PC-9 (cell line): ENCODE measurements at regions not wholly inside any gene's neighbourhood (a gene's known extent, or its start where the extent isn't known, plus 50 kb on each side); places are given as distances from the start of the nearest gene placed in this dataset.

Experiments used
- EZH2 ChIP-seq: fragments of 200-600 bp; sonication (generic); IDR thresholded peaks from 2 replicates; pipeline ENCODE4 v1.8.0; 2017; ENCODE audit warnings: antibody characterized with exemption, low read depth
- TF ChIP-seq, protein P1 (sequence below): fragments of 200-600 bp; sonication (generic); conservative IDR thresholded peaks from 2 replicates; pipeline ENCODE4 v1.6.1; 2017; ENCODE audit warnings: mixed run types, antibody characterized with exemption, mild to moderate bottlenecking, moderate library complexity

DNA sequence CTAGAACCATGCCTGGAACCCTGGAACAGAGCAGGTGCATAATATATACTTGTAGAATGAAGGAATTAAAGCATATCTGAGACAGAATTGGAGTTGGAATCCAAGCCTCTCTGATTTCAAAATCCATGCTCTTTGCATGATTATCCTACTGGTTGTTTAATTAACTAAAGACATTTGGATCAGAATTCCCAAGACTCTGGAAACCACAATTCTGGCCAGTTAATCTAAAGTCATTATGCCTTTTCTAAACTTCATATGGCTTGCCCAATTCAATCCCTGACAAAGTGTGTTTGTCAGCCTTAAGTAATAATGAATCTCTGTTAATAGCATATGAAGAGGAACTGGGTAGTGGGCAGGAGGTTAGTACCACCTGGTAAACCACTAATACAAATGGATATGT is 422.6 kb downstream of the ATP23 start:
- no peak for TF ChIP-seq EZH2
- TF ChIP-seq, protein P1, sequence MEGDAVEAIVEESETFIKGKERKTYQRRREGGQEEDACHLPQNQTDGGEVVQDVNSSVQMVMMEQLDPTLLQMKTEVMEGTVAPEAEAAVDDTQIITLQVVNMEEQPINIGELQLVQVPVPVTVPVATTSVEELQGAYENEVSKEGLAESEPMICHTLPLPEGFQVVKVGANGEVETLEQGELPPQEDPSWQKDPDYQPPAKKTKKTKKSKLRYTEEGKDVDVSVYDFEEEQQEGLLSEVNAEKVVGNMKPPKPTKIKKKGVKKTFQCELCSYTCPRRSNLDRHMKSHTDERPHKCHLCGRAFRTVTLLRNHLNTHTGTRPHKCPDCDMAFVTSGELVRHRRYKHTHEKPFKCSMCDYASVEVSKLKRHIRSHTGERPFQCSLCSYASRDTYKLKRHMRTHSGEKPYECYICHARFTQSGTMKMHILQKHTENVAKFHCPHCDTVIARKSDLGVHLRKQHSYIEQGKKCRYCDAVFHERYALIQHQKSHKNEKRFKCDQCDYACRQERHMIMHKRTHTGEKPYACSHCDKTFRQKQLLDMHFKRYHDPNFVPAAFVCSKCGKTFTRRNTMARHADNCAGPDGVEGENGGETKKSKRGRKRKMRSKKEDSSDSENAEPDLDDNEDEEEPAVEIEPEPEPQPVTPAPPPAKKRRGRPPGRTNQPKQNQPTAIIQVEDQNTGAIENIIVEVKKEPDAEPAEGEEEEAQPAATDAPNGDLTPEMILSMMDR = no peak
